ENCODE measurements at regions not wholly inside any gene's neighbourhood (a gene's known extent, or its start where the extent isn't known, plus 50 kb on each side); places are given as distances from the start of the nearest gene placed in this dataset.

DNA sequence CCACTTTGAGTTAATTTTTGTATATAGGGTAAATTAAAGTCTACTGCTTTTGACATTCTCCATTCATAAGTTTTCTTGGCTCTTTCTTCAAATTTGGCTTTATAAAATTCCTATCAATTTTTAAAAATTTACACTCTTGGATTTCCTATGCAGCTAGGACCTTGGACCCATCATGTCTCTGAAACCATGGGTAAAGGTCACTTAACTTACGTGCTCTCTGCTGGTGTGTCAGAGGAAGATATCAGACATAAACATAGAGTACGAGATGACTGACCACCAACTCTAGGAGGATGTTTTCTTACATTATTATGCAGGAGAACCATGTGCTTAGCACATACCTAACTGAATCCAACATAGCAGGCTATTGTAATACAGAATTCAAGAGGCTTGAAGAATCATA lies 62.5 kb upstream of the C1GALT1C1 start:
- no peak for DNase-seq

DNA sequence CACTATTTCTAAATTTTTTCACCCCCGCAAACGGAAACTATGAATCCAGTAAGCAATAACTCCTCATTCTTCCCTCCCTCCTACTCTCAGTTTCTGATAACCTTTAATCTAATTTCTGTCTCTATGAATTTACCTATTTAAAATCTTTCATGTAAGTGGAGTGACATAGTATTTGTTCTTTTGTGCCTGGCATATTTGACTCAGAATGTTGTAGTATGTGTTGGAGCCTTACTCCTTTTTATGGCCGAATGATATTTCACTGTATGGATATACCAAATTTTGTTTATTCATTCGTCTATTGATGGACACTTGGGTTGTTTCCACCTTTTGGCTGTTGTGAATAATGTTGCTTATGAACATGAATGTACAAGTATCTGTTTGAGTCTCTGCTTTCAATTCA lies 61.1 kb upstream of the C1GALT1C1 start:
- DNase-seq: no peak

DNA sequence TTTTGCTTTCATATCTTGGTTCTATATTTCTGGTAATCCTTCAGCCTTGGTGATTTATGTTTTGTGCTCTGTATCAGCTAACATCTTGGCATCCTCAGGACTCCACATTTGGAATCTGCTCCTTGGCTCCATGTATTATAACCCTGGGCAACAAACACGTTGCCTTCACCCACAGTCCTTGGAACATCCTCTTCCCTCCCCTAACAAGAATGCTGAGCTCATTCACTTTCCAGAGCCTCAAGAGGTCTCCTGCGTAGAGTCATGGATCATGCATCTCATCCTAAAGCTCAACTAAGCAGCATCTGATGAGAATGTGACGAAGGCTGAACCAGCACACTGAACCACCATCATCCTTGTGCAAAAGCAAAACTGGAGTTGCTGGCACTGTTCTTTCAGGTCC lies 60.5 kb upstream of the C1GALT1C1 start:
- no peak for DNase-seq

DNA sequence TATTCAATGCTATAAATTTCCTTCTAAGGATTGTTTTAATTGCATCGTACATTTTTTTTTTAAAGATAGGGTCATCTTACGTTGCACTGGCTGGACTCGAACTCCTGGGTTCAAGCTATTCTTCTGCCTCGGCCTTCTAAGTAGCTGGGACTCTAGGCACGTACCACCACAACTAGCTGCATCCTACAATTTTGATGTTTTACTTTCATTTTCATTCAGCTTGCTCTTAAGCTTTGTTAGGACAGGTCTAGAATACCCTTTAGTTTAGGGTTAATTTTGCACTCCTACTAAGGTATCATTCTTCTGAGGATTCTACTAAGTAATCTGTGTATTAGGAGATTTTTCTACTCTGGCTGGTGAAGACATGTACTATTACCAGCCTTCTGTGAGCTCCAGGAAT lies 50.2 kb upstream of the C1GALT1C1 start:
- DNase-seq: no peak

Data from hindlimb muscle (tissue), 1 donor.